ENCODE measurements at regions not wholly inside any gene's neighbourhood (a gene's known extent, or its start where the extent isn't known, plus 50 kb on each side); places are given as distances from the start of the nearest gene placed in this dataset.

DNA sequence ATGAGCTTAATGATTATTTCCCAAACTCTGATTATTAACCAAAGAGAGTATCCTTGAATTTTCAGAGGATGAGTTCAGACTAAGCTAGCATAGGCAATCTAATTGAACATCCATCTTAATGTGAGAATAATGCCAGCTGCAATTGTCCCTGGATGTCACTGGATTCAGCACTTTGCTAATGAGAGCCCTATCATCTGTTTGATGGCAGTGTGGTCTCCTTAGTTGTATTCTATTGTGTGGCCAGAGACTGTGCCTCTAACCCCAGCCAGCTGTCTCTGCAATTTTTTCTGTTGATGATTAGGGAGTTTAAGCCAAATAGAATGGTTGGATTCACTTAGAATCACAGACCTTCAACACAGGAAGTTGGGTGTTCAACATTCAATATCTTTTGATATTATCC is 1249.5 kb downstream of the FAM181B start:
- Histone ChIP-seq H3K4me3 (ENCODE audit: low read length in 2 of 2) (no peak overlapping the region), H3K14ac (ENCODE audit: low read length) (no peak overlapping the region), H3K4ac (ENCODE audit: low read length) (no peak overlapping the region), H3K4me1 (ENCODE audit: control insufficient read depth in 2 of 2, insufficient read depth in 1 of 2, low read depth in 1 of 2, low read length in 2 of 2) (no peaks in the 10 kb centered on the region), H3K27ac (replicated peaks; ENCODE audit: low read length) (no peak overlapping the region), H2BK5ac (ENCODE audit: low read length) (no peak overlapping the region), H3K27me3 (ENCODE audit: control insufficient read depth in 3 of 3, insufficient read depth in 3 of 3, low read depth in 1 of 3, low read length in 3 of 3) (no peaks in the 10 kb centered on the region), H2BK15ac (ENCODE audit: low read length) (no peak overlapping the region), H2BK120ac (ENCODE audit: low read depth, low read length) (no peak overlapping the region), H4K91ac (ENCODE audit: low read depth, low read length, poor library complexity) (no peak overlapping the region), H3K23ac (ENCODE audit: low read depth, low read length, poor library complexity) (no peak overlapping the region), H3K9ac (ENCODE audit: low read depth, low read length, poor library complexity) (no peak overlapping the region), H2AK5ac (ENCODE audit: low read depth, low read length) (no peak overlapping the region), H4K8ac (ENCODE audit: low read depth, low read length) (no peak overlapping the region), H3K36me3 (replicated peaks in 1 of 2; ENCODE audit: control insufficient read depth in 2 of 2, insufficient read depth in 2 of 2, low read length in 2 of 2) (no peaks in the 10 kb centered on the region), H3K4me2 (ENCODE audit: insufficient read depth, low read length, poor library complexity, severe bottlenecking) (no peak overlapping the region), H3K18ac (ENCODE audit: low read length) (no peak overlapping the region), H3K9me3 (replicated peaks in 1 of 2; ENCODE audit: control insufficient read depth in 2 of 2, insufficient read depth in 1 of 2, low read depth in 1 of 2, low read length in 2 of 2) (no peaks in the 10 kb centered on the region), H3K79me1 (ENCODE audit: low read depth, low read length) (peaks cover 2% of the 10 kb centered on the region), H2AFZ (ENCODE audit: low read length) (no peak overlapping the region), H2BK12ac (ENCODE audit: low read length) (no peak overlapping the region)
- no peak for DNase-seq (ENCODE audit: low spot score)

DNA sequence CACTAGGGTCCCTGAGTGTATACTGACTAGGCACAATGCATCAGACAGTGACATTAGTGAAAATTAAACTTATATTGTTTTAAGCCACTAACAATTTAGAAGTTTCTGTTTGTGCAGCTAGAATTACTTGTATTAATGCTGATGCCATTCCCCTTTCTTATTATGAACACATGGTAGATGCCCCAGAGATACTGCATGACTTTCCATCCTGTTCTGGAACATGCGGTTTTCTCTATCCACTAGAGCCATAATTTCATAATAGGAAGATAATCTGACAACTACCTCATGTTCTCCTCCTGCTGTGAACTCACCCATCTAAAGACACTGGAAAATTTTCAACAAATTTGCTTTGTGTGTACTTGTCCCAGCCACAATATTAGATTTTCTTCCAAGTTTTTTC is 1256.4 kb downstream of the FAM181B start:
- WGBS, 2 donors (ENCODE audit: extremely low coverage in 2 of 2, insufficient read length in 2 of 2, insufficient replicate concordance in 1 of 2): no CpG with 5 or more reads among the region's 1 CpG

DNA sequence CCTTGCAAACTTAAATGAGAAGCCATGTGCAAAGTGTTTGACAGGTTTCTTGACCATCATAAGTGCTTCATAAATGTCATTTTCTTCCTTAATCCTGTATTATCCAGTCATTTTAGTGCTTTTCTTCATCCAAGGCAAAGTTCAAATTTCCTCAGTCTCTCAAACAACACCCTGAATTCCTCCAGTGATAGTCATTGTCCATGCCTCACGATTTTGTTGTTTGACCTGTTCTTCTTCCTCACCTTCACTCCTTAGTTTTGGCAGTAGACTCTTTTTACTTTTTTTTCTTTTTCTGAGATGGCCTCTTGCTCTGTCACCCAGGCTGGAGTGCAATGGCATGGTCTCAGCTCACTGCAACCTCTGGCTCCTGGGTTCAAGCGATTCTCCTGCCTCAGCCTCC is 1257.3 kb downstream of the FAM181B start:
- no CpG with 5 or more reads among the region's 2 CpGs for WGBS, 2 donors (ENCODE audit: extremely low coverage in 2 of 2, insufficient read length in 2 of 2, insufficient replicate concordance in 1 of 2)
- no peak overlapping the region for H2AK5ac ChIP-seq (ENCODE audit: low read depth, low read length)
- no peak overlapping the region for H3K18ac ChIP-seq (ENCODE audit: low read length)
- no peak overlapping the region for H3K4ac ChIP-seq (ENCODE audit: low read length)
- H2BK120ac ChIP-seq (ENCODE audit: low read depth, low read length): no peak overlapping the region
- no peaks in the 10 kb centered on the region for H3K27me3 ChIP-seq (ENCODE audit: control insufficient read depth in 3 of 3, insufficient read depth in 3 of 3, low read depth in 1 of 3, low read length in 3 of 3)
- no peak overlapping the region for H3K23ac ChIP-seq (ENCODE audit: low read depth, low read length, poor library complexity)
- H3K14ac ChIP-seq (ENCODE audit: low read length): no peak overlapping the region
- H2BK5ac ChIP-seq (ENCODE audit: low read length): no peak overlapping the region
- no peaks in the 10 kb centered on the region for H3K9me3 ChIP-seq (replicated peaks in 1 of 2; ENCODE audit: control insufficient read depth in 2 of 2, insufficient read depth in 1 of 2, low read depth in 1 of 2, low read length in 2 of 2)
- no peak overlapping the region for H3K9ac ChIP-seq (ENCODE audit: low read depth, low read length, poor library complexity)
- no peak overlapping the region for H3K4me2 ChIP-seq (ENCODE audit: insufficient read depth, low read length, poor library complexity, severe bottlenecking)
- DNase-seq (ENCODE audit: low spot score): no peak
- H2AFZ ChIP-seq (ENCODE audit: low read length): no peak overlapping the region
- no peak overlapping the region for H2BK15ac ChIP-seq (ENCODE audit: low read length)
- no peaks in the 10 kb centered on the region for H3K4me1 ChIP-seq (ENCODE audit: control insufficient read depth in 2 of 2, insufficient read depth in 1 of 2, low read depth in 1 of 2, low read length in 2 of 2)
- no peak overlapping the region for H3K27ac ChIP-seq (replicated peaks; ENCODE audit: low read length)
- H4K91ac ChIP-seq (ENCODE audit: low read depth, low read length, poor library complexity): no peak overlapping the region
- H4K8ac ChIP-seq (ENCODE audit: low read depth, low read length): no peak overlapping the region
- H3K36me3 ChIP-seq (replicated peaks in 1 of 2; ENCODE audit: control insufficient read depth in 2 of 2, insufficient read depth in 2 of 2, low read length in 2 of 2): no peaks in the 10 kb centered on the region
- no peak overlapping the region for H3K4me3 ChIP-seq (ENCODE audit: low read length in 2 of 2)
- H3K79me1 ChIP-seq (ENCODE audit: low read depth, low read length): no peaks in the 10 kb centered on the region
- H2BK12ac ChIP-seq (ENCODE audit: low read length): no peak overlapping the region

More for the DNA sequence above, 1256.4 kb downstream of the FAM181B start:
- H2AFZ ChIP-seq (ENCODE audit: low read length): no peak overlapping the region
- no peak overlapping the region for H2BK120ac ChIP-seq (ENCODE audit: low read depth, low read length)
- H3K27ac ChIP-seq (replicated peaks; ENCODE audit: low read length): no peak overlapping the region
- no peak overlapping the region for H3K14ac ChIP-seq (ENCODE audit: low read length)
- H3K18ac ChIP-seq (ENCODE audit: low read length): no peak overlapping the region
- no peak for DNase-seq (ENCODE audit: low spot score)
- no peak overlapping the region for H3K4me2 ChIP-seq (ENCODE audit: insufficient read depth, low read length, poor library complexity, severe bottlenecking)
- H2BK12ac ChIP-seq (ENCODE audit: low read length): no peak overlapping the region
- H2BK15ac ChIP-seq (ENCODE audit: low read length): no peak overlapping the region
- no peaks in the 10 kb centered on the region for H3K36me3 ChIP-seq (replicated peaks in 1 of 2; ENCODE audit: control insufficient read depth in 2 of 2, insufficient read depth in 2 of 2, low read length in 2 of 2)
- H2BK5ac ChIP-seq (ENCODE audit: low read length): no peak overlapping the region
- no peak overlapping the region for H3K9ac ChIP-seq (ENCODE audit: low read depth, low read length, poor library complexity)
- H3K4me1 ChIP-seq (ENCODE audit: control insufficient read depth in 2 of 2, insufficient read depth in 1 of 2, low read depth in 1 of 2, low read length in 2 of 2): no peaks in the 10 kb centered on the region
- no peak overlapping the region for H4K91ac ChIP-seq (ENCODE audit: low read depth, low read length, poor library complexity)
- H3K23ac ChIP-seq (ENCODE audit: low read depth, low read length, poor library complexity): no peak overlapping the region
- no peaks in the 10 kb centered on the region for H3K27me3 ChIP-seq (ENCODE audit: control insufficient read depth in 3 of 3, insufficient read depth in 3 of 3, low read depth in 1 of 3, low read length in 3 of 3)
- H3K4me3 ChIP-seq (ENCODE audit: low read length in 2 of 2): no peak overlapping the region
- no peak overlapping the region for H2AK5ac ChIP-seq (ENCODE audit: low read depth, low read length)
- H3K4ac ChIP-seq (ENCODE audit: low read length): no peak overlapping the region
- H3K9me3 ChIP-seq (replicated peaks in 1 of 2; ENCODE audit: control insufficient read depth in 2 of 2, insufficient read depth in 1 of 2, low read depth in 1 of 2, low read length in 2 of 2): no peaks in the 10 kb centered on the region
- no peak overlapping the region for H4K8ac ChIP-seq (ENCODE audit: low read depth, low read length)
- H3K79me1 ChIP-seq (ENCODE audit: low read depth, low read length): peaks cover 2% of the 10 kb centered on the region

DNA sequence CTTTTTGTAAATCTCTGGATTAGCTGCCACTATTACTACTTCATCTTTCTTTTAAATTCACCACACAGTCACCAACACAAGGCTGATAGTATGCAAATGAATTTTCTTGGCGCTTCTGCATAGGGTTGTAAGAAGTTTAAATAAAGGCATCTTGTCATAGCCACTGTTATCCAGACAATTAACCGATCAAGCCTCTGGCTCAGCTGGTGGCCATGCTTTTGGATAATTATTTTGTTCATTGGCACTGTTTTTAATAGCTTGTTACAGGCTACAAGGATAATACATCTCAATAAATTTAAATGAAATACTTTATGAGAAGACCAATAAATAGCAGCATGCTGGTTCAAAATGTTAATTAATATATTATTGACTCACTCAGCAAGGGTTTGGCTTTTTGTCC is 1261.0 kb downstream of the FAM181B start:
- no peak overlapping the region for H3K27ac ChIP-seq (replicated peaks; ENCODE audit: low read length)
- H3K4me2 ChIP-seq (ENCODE audit: insufficient read depth, low read length, poor library complexity, severe bottlenecking): no peak overlapping the region
- no peak overlapping the region for H2AFZ ChIP-seq (ENCODE audit: low read length)
- H3K27me3 ChIP-seq (ENCODE audit: control insufficient read depth in 3 of 3, insufficient read depth in 3 of 3, low read depth in 1 of 3, low read length in 3 of 3): no peaks in the 10 kb centered on the region
- no peak overlapping the region for H3K14ac ChIP-seq (ENCODE audit: low read length)
- no peak overlapping the region for H3K4me3 ChIP-seq (ENCODE audit: low read length in 2 of 2)
- H3K36me3 ChIP-seq (replicated peaks in 1 of 2; ENCODE audit: control insufficient read depth in 2 of 2, insufficient read depth in 2 of 2, low read length in 2 of 2): no peaks in the 10 kb centered on the region
- H4K91ac ChIP-seq (ENCODE audit: low read depth, low read length, poor library complexity): no peak overlapping the region
- no peak overlapping the region for H3K23ac ChIP-seq (ENCODE audit: low read depth, low read length, poor library complexity)
- no peak overlapping the region for H4K8ac ChIP-seq (ENCODE audit: low read depth, low read length)
- no peaks in the 10 kb centered on the region for H3K9me3 ChIP-seq (replicated peaks in 1 of 2; ENCODE audit: control insufficient read depth in 2 of 2, insufficient read depth in 1 of 2, low read depth in 1 of 2, low read length in 2 of 2)
- H3K4ac ChIP-seq (ENCODE audit: low read length): no peak overlapping the region
- H2AK5ac ChIP-seq (ENCODE audit: low read depth, low read length): no peak overlapping the region
- H3K18ac ChIP-seq (ENCODE audit: low read length): no peak overlapping the region
- no peaks in the 10 kb centered on the region for H3K79me1 ChIP-seq (ENCODE audit: low read depth, low read length)
- H2BK5ac ChIP-seq (ENCODE audit: low read length): no peak overlapping the region
- no CpG with 5 or more reads among the region's 2 CpGs for WGBS, 2 donors (ENCODE audit: extremely low coverage in 2 of 2, insufficient read length in 2 of 2, insufficient replicate concordance in 1 of 2)
- DNase-seq (ENCODE audit: low spot score): no peak
- no peak overlapping the region for H2BK12ac ChIP-seq (ENCODE audit: low read length)
- H3K9ac ChIP-seq (ENCODE audit: low read depth, low read length, poor library complexity): no peak overlapping the region
- no peaks in the 10 kb centered on the region for H3K4me1 ChIP-seq (ENCODE audit: control insufficient read depth in 2 of 2, insufficient read depth in 1 of 2, low read depth in 1 of 2, low read length in 2 of 2)
- no peak overlapping the region for H2BK15ac ChIP-seq (ENCODE audit: low read length)
- no peak overlapping the region for H2BK120ac ChIP-seq (ENCODE audit: low read depth, low read length)
